Stomach (tissue), 8 donors: ENCODE measurements at regions not wholly inside any gene's neighbourhood (a gene's known extent, or its start where the extent isn't known, plus 50 kb on each side); places are given as distances from the start of the nearest gene placed in this dataset.
"Not testable (repeated sequence)": the region's sequence is repeated elsewhere in the genome, so short reads cannot be mapped to it uniquely, and the experiment has no call there.

Experiments
- DNase-seq, 2 donors: peaks; one replicate each; pipeline versions ENCODE4 v3.0.0 to v3.0.0-alpha.2; 2013 to 2019
- H3K27ac ChIP-seq, 5 donors: fragments of 200-600 bp in 4 of 5; sonication (generic) in 4 of 5; one replicate each; pipeline ENCODE4 v1.5.1; 2013 to 2019; ENCODE audit warnings: mild to moderate bottlenecking in 1 of 5, moderate library complexity in 1 of 5
- H3K27me3 ChIP-seq, 3 donors: fragments of 200-600 bp; sonication (generic); one replicate each; pipeline ENCODE4 v1.5.1; 2017 to 2019; ENCODE audit warnings: mixed run types in 1 of 3
- H3K36me3 ChIP-seq, 4 donors: fragments of 200-600 bp; sonication (generic); 1 replicate in 3 of 4; 2 replicates in 1 of 4; pipeline ENCODE4 v1.5.1; 2016 to 2019
- H3K4me1 ChIP-seq, 4 donors: fragments of 200-600 bp; sonication (generic); one replicate each; pipeline ENCODE4 v1.5.1; 2016 to 2019
- H3K4me3 ChIP-seq, 4 donors: fragments of 200-600 bp; sonication (generic) in 3 of 4; one replicate each; pipeline ENCODE4 v1.5.1; 2016 to 2019; ENCODE audit warnings: mild to moderate bottlenecking in 1 of 4
- H3K9me3 ChIP-seq, 4 donors: fragments of 200-600 bp; sonication (generic); one replicate each; pipeline ENCODE4 v1.5.1; 2016 to 2019
- EP300 ChIP-seq: sonication (generic); formaldehyde crosslinking; IDR thresholded peaks from one replicate; pipeline ENCODE4 v1.6.1; 2017; ENCODE audit warnings: antibody characterized with exemption
- POLR2A ChIP-seq, 4 donors: fragments of 450-650 bp; IDR thresholded peaks; one replicate each; pipeline ENCODE4 v1.6.1; 2016; ENCODE audit warnings: antibody characterized with exemption in 4 of 4, control low read depth in 2 of 4, mild to moderate bottlenecking in 1 of 4, moderate library complexity in 1 of 4
- POLR2AphosphoS5 ChIP-seq, 3 donors: sonication (generic); formaldehyde crosslinking; IDR thresholded peaks; one replicate each; pipeline ENCODE4 v1.6.1; 2016; ENCODE audit warnings: antibody characterized with exemption in 3 of 3
- WGBS, 5 donors: extraction: QIAGEN DNeasy Blood & Tissue Kit in 3 of 5; methylation state at CpG; one replicate each; pipeline versions ENCODE4 v1.1.5 to v1.1.7; 2013 to 2018; 5-methylcytosine and 5-hydroxymethylcytosine counted together
- intact Hi-C: fragments of 100-400 bp; cut with DNase I; formaldehyde crosslinking; loops from one replicate; pipeline ENCODE4 v1.15.1; 2023; ENCODE audit warnings: low total_unique reads
- TF ChIP-seq, protein P1 (sequence below), 7 experiments: fragments of 450-650 bp in 4 of 7; fragments of 200-600 bp in 3 of 7; sonication (generic) in 3 of 7; IDR thresholded peaks; one replicate each; pipeline ENCODE4 v1.5.1; 2016 to 2019; ENCODE audit warnings: antibody characterized with exemption in 7 of 7, control low read depth in 2 of 7, mild to moderate bottlenecking in 1 of 7
- donor health status: healthy with polysubstance abuse.
- donor health status: Bipolar disorder and iron deficiency.
- donor health status: healthy.

DNA sequence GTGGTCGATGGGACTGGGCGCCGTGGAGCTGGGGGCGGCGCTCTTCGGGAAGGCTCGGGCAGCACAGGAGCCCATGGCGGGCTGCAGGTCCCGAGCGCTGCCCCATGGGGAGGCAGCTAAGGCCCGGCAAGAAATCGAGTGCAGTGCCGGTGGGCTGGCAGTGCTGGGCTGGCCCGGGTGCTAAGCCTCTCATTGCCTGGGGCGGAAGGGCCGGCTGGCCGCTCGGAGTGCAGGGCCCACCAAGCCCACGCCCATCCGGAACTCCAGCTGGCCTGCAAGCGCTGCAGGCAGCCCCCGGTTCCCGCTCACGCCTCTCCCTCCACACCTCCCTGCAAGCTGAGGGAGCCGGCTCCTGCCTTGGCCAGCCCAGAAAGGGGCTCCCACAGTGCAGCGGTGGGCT lies 748.4 kb upstream of the NRXN1 start:
- intact Hi-C loops = no loop called here
- DNase-seq = no peak

DNA sequence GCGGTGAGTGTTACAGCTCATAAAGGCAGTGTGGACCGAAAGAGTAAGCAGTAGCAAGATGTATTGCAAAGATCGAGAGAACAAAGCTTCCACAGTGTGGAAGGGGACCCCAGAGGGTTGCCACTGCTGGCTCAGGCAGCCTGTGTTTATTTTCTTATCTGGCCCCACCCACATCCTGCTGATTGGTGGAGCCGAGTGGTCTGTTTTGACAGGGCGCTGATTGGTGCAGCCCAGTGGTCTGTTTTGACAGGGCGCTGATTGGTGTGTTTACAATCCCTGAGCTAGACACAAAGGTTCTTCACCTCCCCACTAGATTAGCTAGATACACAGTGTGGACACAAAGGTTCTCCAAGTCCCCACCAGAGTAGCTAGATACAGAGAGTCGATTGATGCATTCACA lies 747.8 kb upstream of the NRXN1 start:
- H3K4me1 ChIP-seq, H3K4me3 ChIP-seq, intact Hi-C loops, H3K27me3 ChIP-seq, H3K27ac ChIP-seq, H3K9me3 ChIP-seq, H3K36me3 ChIP-seq, DNase-seq: not testable (repeated sequence)
- 68 to 88% (median 74%) methylated on average over 6 to 7 of the region's 7 CpGs for WGBS, 5 donors

More for the DNA sequence above, 748.4 kb upstream of the NRXN1 start:
- no peaks in the 10 kb centered on the region for H3K36me3 ChIP-seq
- no peak overlapping the region for H3K27ac ChIP-seq
- 91 to 99% (median 97%) methylated on average over 9 to 26 of the region's 26 CpGs for WGBS, 5 donors
- H3K9me3 ChIP-seq = no peaks in the 10 kb centered on the region
- H3K27me3 ChIP-seq = no peaks in the 10 kb centered on the region
- H3K4me1 ChIP-seq = no peaks in the 10 kb centered on the region
- TF ChIP-seq POLR2AphosphoS5 (IDR thresholded peaks at IDR 0.05) (no peak), POLR2A (IDR thresholded peaks at IDR 0.05) (no peak), EP300 (no peak)
- TF ChIP-seq, protein P1, sequence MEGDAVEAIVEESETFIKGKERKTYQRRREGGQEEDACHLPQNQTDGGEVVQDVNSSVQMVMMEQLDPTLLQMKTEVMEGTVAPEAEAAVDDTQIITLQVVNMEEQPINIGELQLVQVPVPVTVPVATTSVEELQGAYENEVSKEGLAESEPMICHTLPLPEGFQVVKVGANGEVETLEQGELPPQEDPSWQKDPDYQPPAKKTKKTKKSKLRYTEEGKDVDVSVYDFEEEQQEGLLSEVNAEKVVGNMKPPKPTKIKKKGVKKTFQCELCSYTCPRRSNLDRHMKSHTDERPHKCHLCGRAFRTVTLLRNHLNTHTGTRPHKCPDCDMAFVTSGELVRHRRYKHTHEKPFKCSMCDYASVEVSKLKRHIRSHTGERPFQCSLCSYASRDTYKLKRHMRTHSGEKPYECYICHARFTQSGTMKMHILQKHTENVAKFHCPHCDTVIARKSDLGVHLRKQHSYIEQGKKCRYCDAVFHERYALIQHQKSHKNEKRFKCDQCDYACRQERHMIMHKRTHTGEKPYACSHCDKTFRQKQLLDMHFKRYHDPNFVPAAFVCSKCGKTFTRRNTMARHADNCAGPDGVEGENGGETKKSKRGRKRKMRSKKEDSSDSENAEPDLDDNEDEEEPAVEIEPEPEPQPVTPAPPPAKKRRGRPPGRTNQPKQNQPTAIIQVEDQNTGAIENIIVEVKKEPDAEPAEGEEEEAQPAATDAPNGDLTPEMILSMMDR (IDR thresholded peaks at IDR 0.05) = no peak
- H3K4me3 ChIP-seq = no peak overlapping the region

DNA sequence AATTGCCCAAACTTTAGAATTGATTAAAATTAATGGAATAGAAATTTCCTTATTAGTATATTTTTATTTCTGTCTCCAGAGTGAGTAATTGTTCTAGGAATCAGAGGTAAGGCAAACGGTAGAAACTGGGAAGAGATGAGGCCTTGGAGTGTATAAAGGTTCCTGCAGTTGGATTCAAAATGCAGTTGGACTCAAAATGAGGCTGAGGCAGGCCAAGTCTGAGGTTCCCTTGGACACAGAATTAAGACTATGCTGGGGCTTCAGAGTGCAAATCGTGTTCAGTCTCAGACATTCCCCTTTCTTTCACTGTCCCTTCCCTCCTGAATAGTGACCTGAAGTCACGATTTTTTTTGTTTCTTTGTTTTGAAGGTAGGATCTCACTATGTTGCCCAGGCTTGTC lies 746.9 kb upstream of the NRXN1 start:
- no peak for DNase-seq

DNA sequence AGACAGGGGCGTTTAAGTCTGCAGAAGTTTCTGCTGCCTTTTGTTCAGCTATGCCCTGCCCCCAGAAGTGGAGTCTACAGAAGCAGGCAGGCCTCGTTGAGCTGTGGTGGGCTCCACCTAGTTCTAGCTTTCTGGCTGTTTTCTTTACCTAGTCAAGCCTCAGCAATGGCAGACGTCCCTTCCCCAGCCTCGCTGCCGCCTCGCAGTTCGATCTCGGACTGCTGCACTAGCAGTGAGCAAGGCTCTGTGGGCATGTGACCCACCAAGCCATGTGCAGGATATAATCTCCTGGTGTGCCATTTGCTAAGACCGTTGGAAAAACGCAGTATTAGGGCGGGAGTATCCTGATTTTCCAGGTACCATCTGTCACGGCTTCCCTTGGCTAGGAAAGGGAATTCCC lies 742.7 kb upstream of the NRXN1 start:
- H3K36me3 ChIP-seq, H3K4me3 ChIP-seq, H3K4me1 ChIP-seq, intact Hi-C loops, DNase-seq, H3K27ac ChIP-seq, H3K27me3 ChIP-seq: not testable (repeated sequence)
- peaks cover 0 to 23% (median 9%) of the 10 kb centered on the region in 4 donors for H3K9me3 ChIP-seq
- WGBS, 5 donors = 84 to 93% (median 88%) methylated on average over 12 of the region's 12 CpGs

More for the DNA sequence above, 746.9 kb upstream of the NRXN1 start:
- Histone ChIP-seq H3K27ac (no peak overlapping the region), H3K36me3 (no peaks in the 10 kb centered on the region), H3K9me3 (peaks cover 0 to 14% (median 7%) of the 10 kb centered on the region in 4 donors), H3K4me1 (no peaks in the 10 kb centered on the region), H3K27me3 (no peaks in the 10 kb centered on the region), H3K4me3 (no peak overlapping the region)
- no peak for TF ChIP-seq POLR2AphosphoS5 (IDR thresholded peaks at IDR 0.05)
- no peak for TF ChIP-seq POLR2A (IDR thresholded peaks at IDR 0.05)
- TF ChIP-seq, protein P1 (IDR thresholded peaks at IDR 0.05) = no peak
- TF ChIP-seq EP300 = no peak
- intact Hi-C loops = no loop called here
- 60 to 78% (median 75%) methylated on average over 3 of the region's 3 CpGs for WGBS, 5 donors

DNA sequence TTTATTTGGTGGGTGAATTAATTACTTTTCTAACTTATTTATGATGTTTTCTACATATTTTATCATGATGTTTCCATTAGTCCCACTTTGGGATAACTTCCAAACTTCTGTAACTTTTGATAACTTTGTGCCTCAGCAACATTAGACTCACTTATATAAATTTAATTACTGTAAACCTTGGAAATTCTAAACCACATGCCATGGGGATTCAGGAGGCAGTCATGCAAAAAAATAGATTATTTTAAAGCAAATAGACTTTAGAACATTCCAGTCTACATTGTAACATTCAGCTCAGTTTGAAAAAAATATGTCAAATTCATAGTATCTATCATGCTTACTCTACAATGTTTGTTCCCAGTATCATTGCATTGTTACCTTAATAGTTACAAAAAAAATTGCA lies 728.5 kb upstream of the NRXN1 start:
- H3K9me3 ChIP-seq = peaks cover 0 to 2% (median under 1%) of the 10 kb centered on the region in 4 donors
- no peaks in the 10 kb centered on the region for H3K4me1 ChIP-seq
- intact Hi-C loops = no loop called here
- no peak for TF ChIP-seq POLR2A (IDR thresholded peaks at IDR 0.05)
- TF ChIP-seq, protein P1 (IDR thresholded peaks at IDR 0.05) = no peak
- no peak for TF ChIP-seq EP300
- TF ChIP-seq POLR2AphosphoS5 (IDR thresholded peaks at IDR 0.05) = no peak
- no peaks in the 10 kb centered on the region for H3K27me3 ChIP-seq
- no peak for DNase-seq
- no peak overlapping the region for H3K4me3 ChIP-seq
- no peak overlapping the region for H3K27ac ChIP-seq
- H3K36me3 ChIP-seq = no peaks in the 10 kb centered on the region
